ENCODE measurements at regions not wholly inside any gene's neighbourhood (a gene's known extent, or its start where the extent isn't known, plus 50 kb on each side); places are given as distances from the start of the nearest gene placed in this dataset.

GRCh38 chr15:94047566-94047965, 183.8 kb upstream of the MCTP2 start:
- no peak for DNase-seq

- no peak for DNase-seq
Measured at GRCh38 chr15:94042180-94042928, 189.0 kb upstream of the MCTP2 start.

- no peak for DNase-seq
Measured at GRCh38 chr15:94041746-94042145, 189.6 kb upstream of the MCTP2 start.

- DNase-seq = no peak
Measured at GRCh38 chr15:94040541-94041248, 190.7 kb upstream of the MCTP2 start.

- DNase-seq = no peak
Measured at GRCh38 chr15:94036156-94036555, 195.2 kb upstream of the MCTP2 start.

- DNase-seq = no peak
Measured at GRCh38 chr15:94033683-94034020, 197.7 kb upstream of the MCTP2 start.

- no peak for DNase-seq
Measured at GRCh38 chr15:94033014-94033682, 198.2 kb upstream of the MCTP2 start.

GRCh38 chr15:94032571-94032970, 198.8 kb upstream of the MCTP2 start:
- DNase-seq = no peak

- no peak for DNase-seq
Measured at GRCh38 chr15:94031072-94031471, 200.3 kb upstream of the MCTP2 start.

GRCh38 chr15:94029495-94029894, 201.9 kb upstream of the MCTP2 start:
- DNase-seq = no peak

- no peak for DNase-seq
Measured at GRCh38 chr15:94028809-94029208, 202.6 kb upstream of the MCTP2 start.

GRCh38 chr15:94028121-94028520, 203.2 kb upstream of the MCTP2 start:
- DNase-seq = no peak

GRCh38 chr15:94027581-94027980, 203.8 kb upstream of the MCTP2 start:
- no peak for DNase-seq

- no peak for DNase-seq
Measured at GRCh38 chr15:94026458-94027304, 204.7 kb upstream of the MCTP2 start.

- no peak for DNase-seq
Measured at GRCh38 chr15:94023531-94023930, 207.8 kb upstream of the MCTP2 start.

- no peak for DNase-seq
Measured at GRCh38 chr15:94021621-94022320, 209.6 kb upstream of the MCTP2 start.

GRCh38 chr15:94019062-94019461, 212.3 kb upstream of the MCTP2 start:
- DNase-seq = no peak

- DNase-seq = no peak
Measured at GRCh38 chr15:94015324-94015723, 216.0 kb upstream of the MCTP2 start.

GRCh38 chr15:94008104-94009074, 223.0 kb upstream of the MCTP2 start:
- DNase-seq = no peak

GRCh38 chr15:94004697-94005096, 226.7 kb upstream of the MCTP2 start:
- DNase-seq = no peak

- no peak for DNase-seq
Measured at GRCh38 chr15:94002041-94002440, 229.3 kb upstream of the MCTP2 start.

All from activated T-cell treated with anti-CD3 and anti-CD28 coated beads, Interleukin-2, amount 50 U/mL, for 48 hours (primary cell).